Left colon (tissue), 2 donors: ENCODE measurements at regions not wholly inside any gene's neighbourhood (a gene's known extent, or its start where the extent isn't known, plus 50 kb on each side); places are given as distances from the start of the nearest gene placed in this dataset.
"Not testable (repeated sequence)": the region's sequence is repeated elsewhere in the genome, so short reads cannot be mapped to it uniquely, and the experiment has no call there.

Experiments used
- ATAC-seq: fragments of 200-7000 bp; cut with Tn5 transposase; one replicate; pipeline ENCODE4 v1.9.1; 2020; ENCODE audit warnings: mild to moderate bottlenecking, moderate library complexity
- DNase-seq, 2 donors: peaks; one replicate each; pipeline ENCODE4 v3.0.0-alpha.2; 2020
- intact Hi-C, 2 donors: fragments of 100-400 bp; cut with DNase I in 1 of 2; cut with micrococcal nuclease in 1 of 2; formaldehyde crosslinking; loops; one replicate each; pipeline versions ENCODE4 v1.11.2 to v1.14.0; 2022; cut with DNase I, micrococcal nuclease
- donor health status: DM: no; HTN: no; CAD: no.
- donor health status: DM: yes; HTN: yes; CAD: no.

DNA sequence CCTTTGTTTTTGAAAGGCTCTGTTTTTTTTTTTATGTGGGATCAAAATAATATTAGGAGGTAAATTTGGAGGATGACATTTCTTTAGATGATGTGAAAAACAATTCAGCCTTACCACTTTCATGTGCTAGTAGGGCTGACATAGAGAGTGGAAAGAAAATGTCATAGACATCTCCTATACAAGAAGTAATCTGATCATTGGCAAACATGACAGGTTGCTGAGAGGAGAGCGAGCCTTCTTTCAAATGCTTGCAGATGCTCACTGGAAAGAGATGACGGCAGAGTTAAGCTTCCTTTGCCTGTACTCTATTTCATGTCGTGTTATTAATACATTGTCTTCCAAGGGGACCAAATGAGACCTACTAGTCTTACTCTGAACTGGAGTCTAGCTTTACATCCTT lies 160.1 kb upstream of the DAP start:
- ATAC-seq = no peak
- intact Hi-C loops = no loop called here
- no peak for DNase-seq

DNA sequence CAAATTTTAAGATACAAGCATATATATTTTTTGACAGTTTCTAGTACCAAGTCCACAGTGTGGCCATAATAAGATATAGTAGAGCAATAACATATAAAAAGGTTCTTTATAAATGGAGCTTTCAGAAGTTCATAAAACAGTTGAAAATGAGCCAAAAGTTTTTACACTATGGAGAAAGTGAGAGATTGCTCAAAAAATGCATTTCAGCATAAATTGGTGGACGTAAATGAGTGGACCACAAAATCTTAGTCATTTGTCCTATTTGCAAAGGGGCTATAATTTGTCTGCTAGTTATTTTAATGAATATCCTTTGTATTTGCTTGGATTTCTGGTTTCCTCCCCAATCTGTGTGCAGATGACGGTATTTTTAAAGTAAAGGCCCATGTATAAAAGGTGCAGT lies 159.4 kb upstream of the DAP start:
- intact Hi-C loops = no loop called here
- DNase-seq (no peak), ATAC-seq (no peak)

DNA sequence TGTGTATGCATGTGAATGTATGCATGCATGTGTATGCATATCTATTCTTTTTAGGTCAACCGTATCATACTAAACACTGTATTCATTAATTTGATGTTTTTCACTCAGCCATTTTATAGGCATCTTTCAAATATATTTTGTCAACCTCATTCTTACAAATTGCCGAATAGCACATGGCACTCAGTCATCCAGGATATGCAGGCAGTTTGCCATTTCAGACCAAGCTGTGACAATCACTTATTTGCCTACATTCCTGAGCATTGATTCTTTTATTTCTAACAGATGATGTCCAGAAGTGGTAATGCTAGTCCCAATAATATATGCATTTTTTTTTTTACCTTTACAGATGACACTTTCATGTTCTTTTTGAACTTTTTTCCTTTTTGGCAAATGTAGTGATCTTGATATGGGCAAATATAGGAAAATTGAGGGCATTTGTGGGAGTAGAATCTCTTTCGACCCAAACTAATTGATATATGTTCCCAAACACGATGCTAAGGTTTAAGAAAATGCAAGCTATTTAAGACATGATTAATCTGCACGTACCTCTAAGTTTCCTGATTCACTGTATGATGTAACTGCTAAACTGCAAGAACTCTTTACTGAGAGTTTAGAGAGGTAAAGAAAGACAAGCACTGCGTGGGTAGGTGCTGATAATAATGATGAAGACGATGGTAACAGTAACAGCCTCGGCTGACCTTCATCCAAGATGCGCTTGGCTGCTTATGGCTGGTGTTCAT lies 153.9 kb upstream of the DAP start:
- ATAC-seq = no peak
- no peak for DNase-seq
- intact Hi-C loops = no loop called here

DNA sequence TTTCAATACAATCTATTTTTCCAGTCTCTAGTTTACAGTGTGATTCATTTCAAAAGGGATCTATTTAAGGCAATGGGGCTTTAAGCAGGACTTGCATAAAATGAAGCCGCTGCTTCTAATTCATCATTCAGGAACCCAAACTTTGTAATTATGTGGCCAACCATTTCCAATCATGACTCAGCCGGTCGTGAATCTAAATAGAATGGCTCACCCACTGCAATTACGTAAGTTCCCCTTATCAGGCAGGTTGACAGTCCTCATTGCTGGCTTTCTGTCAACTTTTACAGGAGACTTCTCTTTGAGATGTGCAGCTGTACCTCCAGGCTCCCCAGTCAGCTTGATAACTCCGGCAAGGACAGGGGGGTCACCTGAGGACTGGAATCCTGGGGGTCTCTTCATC lies 152.8 kb upstream of the DAP start:
- peak; percentile 15 for ATAC-seq
- no peak for DNase-seq
- intact Hi-C loops = no loop called here

DNA sequence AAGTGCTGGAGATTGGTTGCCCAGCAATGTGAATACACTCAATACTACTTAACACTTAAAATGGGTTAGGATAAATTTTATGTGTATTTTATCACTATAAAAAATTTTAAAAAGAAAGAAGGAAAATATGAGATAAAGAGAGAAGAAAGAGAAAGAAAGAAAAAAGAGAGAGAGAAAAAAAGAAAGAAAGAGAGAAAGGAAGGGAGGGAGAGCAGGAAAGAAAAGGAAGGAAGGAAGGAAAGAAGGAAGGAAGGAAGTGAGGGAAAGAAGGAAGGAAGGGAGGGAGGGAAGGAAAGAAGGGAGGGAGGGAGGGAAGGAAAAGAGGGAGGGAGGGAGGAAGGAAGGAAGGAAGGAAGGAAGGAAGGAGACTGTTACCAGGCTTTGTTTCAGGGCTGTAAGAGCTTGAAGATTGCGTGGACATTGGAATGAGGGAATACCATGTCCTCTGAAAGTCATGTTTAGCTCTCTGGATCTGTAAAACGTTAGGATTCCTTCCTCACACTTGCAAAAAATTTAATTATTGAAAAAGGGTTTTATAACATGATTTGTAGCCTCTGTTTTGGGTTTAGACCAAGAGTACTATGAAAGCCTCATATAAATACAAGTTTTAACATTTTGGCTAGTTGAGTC lies 152.3 kb upstream of the DAP start:
- intact Hi-C loops = no loop called here
- ATAC-seq = no peak
- no peak for DNase-seq

DNA sequence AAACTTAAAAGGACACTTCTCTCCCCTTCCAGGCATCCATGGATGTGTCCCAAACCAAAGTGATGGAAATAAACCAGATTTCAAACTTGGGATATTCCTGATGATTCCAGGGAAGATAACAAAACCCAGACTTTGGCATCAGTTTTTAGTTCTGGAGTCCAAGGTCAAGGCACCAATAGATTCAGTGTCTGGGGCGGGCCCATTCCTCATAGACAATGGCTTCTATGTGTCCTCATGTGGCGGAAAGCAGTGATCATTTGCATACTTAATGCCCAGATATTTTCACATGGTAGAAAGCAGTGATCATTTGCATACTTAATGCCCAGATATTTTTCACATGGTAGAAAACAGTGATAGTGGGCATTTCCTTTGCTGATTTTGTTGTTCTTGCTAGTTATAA lies 151.4 kb upstream of the DAP start:
- intact Hi-C loops = no loop called here
- DNase-seq (no peak), ATAC-seq (no peak)

DNA sequence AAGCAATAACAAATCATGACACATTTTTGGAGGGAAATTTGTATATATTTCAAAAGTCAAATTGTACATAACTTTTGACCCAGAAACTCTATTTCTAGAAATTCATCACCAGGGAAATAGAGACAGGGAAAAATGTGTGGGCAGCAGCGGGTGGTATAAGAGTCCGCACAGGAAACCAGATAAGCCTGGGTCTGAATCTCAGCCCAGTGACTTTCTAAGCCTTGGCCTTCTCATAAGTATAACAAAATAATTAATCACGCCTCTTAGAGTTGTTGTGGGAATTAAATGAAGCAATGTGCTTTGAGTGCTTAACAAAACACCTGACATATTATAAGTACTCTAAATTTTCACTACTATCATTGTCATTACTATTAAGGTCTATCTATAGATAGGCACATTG lies 149.2 kb upstream of the DAP start:
- ATAC-seq = no peak
- intact Hi-C loops = no loop called here
- no peak for DNase-seq

DNA sequence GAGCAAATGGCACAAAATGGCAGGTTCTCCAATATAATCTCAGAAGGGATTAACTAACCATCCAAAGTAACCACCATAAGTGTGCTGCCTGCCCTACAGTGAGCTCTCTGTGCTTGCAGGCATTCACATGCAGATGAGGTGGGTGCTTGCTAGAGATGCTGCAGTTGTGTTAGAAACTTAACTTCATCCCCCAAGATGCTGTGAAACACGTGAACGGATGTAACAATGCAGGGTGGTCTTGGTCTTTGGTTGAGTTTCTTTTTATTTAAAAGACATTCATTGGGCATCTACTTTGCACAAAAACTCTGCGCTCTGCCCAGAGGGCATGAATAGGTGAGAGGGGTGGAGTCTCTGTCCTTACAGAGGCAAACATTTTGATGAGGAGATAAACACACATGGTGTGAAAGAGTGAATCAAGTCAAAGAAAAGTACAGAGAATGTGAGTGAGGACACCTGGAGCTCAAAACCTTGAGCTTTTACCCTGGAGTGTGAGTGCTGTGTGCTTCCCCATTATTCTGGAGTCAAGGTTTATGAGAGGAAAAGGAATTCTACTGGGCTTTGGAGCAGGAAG lies 143.9 kb upstream of the DAP start:
- DNase-seq (no peak), ATAC-seq (no peak)
- intact Hi-C loops = no loop called here

DNA sequence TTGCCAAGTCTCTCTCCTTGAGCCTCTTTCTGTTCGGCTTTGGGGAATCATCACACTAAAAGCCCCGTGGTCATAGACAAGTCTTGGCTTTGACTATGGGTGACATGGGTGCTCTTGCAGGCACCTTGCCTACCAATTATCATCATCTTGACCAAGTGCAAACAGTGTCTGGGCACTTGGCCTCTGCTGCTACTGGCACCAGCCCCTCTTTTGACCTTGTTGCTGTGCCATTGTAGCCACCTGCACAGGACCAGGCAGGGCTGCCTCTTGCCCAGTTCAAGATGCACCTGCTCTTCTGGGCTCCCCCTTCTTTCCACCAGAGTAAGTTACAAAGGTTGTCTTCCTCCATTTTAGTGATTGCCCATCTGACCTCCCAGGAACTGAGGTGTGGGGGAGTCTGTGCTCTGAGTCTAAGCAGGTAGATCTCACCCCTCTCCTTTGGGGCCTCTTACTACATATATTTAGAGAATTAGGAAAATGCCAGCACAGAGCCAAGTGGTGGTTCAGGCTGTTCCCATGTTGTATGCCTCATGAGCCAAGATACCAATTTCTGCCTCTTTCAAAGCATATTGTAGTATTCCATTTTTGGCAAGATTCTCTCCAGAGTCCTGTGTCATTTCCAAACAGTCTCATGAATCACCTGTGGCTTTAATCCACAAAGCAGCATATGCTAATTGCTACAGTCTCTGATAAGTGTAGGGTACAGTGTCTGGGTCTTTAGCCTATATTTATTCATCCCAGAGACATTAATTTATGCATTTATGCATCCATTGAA lies 142.9 kb upstream of the DAP start:
- no peak for DNase-seq
- ATAC-seq = no peak
- intact Hi-C loops = no loop called here

DNA sequence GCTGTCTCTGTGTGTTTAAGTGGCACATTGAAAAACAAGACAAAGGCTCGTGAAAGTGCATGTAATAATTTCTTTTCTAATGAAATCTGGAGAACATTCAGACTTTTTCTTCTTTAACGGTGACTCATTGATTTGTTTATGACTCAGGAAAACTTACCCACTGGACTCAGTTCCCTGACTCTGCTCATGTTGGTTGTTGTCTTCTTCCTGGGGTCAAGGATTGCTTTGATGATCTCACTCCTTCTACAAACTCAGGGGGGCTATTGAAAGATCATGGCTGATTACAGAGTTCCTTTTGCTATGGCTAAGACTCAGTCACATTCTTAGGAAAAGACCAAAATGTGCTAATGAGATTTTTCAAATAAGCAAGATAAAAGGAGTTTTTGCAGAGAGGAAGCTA lies 141.1 kb upstream of the DAP start:
- DNase-seq (no peak), ATAC-seq (no peak)
- intact Hi-C loops = no loop called here

DNA sequence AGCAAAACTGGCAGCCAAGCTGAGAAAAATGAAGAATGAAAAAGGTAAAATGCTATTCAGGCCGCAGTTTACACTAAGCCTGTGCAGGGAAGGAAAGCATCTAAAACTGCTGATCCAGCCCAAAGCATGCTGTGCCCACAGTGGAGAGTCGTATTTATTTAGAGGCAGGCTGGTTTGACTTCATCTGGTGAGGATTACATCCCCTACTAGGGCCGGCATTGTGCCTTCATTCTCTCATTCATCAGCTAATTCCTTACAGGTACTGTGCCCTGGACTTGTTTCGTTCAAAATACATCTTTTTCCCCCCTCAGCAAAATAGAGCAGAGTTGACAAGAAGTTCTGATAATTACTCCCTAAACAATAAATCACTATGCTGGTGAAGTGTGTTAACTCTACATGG lies 137.5 kb upstream of the DAP start:
- DNase-seq = no peak
- no peak for ATAC-seq
- intact Hi-C loops = no loop called here

DNA sequence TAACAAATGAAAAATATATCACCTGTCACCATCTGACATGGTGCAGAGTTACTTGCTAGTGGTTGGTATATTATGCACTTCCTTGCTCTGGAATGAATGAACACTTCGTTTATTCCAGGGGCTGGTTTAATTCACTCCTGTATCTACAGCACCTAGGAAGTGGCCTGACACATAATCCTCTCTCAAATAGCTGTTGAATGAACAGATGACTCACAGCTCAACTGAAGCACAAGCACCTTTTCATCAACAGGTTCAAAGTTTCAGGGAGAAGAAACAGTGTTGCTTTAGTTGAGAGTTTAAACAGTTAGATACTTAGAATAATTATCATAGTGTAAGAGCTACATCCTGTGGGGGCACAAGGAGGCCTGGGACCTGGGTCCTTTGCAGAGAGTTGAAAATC lies 135.0 kb upstream of the DAP start:
- DNase-seq (no peak), ATAC-seq (no peak)
- intact Hi-C loops = no loop called here

DNA sequence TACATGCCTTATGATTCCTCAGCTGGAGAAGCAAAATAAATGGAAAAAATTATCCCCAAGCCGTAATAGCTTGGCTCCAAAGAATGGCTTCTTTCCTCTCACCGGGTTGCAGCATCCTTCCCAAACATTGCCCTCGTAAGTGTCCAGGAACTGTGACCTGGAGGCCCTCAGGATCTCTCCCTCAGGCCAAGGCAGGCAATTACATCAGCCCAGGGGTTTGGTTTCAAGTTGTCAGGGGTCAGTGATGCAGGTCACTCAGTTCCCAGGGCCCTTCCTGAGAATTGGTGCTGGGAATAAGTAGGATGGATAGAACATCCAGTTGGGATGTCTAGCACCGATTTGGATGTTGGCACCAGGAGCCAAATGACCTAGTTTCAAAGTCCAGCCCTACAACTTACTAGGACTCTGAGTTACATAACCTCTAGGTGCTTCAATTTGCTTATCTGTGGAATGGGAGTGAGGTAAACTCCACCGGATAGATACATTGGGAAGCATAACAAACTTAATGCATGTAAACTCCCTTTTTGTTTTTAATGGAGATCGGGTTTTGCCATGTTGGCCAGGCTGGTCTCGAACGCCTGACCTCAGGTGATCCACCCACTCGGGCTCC lies 133.5 kb upstream of the DAP start:
- DNase-seq = no peak
- intact Hi-C loops = no loop called here

DNA sequence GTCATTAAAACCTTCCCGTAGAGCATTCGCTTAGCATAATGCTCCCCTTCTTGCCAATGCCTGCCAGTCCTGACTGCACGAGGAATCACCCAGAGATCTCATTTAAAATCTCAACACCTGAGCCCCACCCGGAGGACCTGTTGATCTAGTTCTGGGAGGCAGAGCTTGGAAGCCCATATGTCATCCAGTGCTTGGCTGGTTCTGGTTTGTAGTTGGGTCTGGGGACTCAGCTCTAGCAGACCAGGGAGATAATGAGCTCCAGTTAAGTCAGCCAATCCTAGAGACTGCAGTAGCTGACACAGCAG lies 131.8 kb upstream of the DAP start:
- DNase-seq = no peak
- intact Hi-C loops = no loop called here
- no peak for ATAC-seq

More for the DNA sequence above, 133.5 kb upstream of the DAP start:
- no peak for ATAC-seq

DNA sequence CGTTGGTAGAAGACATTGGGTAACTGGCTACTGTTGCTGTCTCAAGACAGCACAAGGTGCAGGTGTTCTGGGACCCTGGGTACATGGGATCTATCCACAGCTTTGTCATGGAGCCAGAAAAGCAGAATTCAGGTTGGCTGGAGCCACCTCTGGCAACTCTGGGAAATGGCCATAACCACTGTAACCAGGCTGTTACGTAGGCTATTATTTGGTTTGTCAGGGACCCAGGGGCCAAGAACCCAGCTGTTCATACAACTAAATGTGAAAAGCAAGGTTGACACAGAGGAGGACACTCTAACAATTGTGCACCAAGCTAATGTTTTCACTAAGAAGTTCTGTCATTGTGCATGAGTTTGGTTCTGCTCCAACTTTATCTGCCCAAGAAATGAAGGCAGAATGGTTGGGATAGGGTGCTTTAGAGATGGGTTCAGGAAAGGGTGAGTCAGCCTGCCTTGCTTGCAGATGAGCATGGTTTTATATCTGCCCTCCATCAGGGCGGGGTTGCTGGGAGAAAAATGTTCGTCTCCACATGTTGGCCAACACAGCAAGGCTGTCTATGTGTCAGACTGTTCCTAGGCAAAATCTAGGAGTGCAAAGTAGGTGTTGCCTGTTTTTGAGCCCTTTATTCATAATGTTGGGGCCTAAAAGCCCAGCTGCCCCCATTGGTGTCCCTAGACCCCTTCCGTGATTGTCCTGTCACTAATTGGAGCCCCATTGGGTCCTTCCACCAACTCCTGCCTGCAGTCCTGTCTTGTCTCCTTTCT lies 131.3 kb upstream of the DAP start:
- no peak for ATAC-seq
- intact Hi-C loops = no loop called here

DNA sequence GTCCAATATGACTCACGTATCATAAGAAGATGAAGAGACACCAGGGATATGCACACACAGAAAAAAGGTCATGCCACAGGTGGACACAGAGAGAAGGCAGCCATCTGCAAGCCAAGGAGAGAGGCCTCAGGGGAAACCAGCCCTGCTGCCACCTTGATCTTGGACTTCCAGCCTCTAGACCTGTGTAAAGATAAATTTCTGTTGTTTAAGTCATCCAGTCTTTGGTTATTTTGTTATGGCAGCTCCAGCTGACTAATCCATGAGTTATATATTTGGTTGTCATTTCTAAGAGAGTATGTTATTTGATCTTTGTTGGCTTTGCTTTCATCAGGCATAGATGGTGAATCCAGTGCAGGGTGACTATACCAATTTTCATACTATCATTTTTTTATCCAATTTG lies 130.2 kb upstream of the DAP start:
- DNase-seq (no peak), ATAC-seq (no peak)
- intact Hi-C loops = no loop called here

More for the DNA sequence above, 131.3 kb upstream of the DAP start:
- DNase-seq = no peak

DNA sequence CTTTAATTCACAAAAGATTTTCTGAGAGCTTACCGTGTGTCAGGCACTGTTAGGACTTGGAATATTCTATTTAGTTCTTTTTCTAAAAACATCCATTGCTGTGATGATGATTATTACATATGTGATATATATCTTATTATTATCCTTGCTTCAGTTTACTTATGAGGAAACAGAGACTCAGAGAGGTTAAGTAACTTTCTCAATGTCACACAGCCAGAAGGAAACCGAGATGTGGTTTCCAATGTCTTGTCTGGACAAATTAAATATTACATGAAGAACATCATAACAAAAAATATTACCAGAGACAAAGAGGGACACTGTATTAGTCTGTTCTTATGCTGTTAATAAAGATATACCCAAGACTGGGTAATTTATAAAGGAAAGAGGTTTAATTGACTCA lies 125.5 kb upstream of the DAP start:
- DNase-seq = no peak
- no peak for ATAC-seq
- intact Hi-C loops = no loop called here

DNA sequence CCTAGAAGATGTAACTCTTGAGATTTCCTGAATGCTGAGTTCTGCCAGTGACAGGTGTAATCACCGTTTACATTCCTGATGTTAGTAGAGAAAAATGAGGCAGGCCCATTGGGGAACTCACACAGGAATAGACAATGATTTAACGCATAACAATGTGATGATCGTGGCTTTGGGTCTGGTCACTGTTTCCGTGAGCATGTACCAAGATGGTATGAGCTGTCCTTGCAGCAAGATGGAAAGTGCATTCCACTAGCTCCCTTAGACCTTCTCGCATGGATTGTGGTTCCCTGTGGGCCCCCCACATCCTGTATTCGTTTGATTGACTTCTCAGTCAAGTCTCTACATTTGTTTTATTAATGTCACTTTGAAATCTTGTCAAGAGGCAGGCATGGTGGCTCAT lies 124.0 kb upstream of the DAP start:
- ATAC-seq = no peak
- no peak for DNase-seq

DNA sequence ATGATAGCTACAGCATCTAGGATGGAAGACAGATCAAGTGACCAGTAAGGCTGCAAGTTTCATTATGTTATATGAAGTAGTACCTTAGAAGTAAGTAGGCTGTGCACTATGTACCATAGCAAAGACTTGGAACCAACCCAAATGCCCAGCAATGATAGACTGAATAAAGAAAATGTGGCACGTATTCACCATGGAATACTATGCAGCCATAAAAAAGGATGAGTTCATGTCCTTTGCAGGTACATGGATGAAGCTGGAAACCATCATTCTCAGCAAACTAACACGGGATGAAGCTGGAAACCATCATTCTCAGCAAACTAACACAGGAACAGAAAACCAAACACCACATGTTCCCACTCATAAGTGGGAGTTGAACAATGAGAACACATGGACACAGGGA lies 122.9 kb upstream of the DAP start:
- ATAC-seq, DNase-seq, intact Hi-C loops: not testable (repeated sequence)

More for the DNA sequence above, 124.0 kb upstream of the DAP start:
- intact Hi-C loops = no loop called here
